Mucosa of descending colon (tissue), 3 donors: ENCODE measurements at regions not wholly inside any gene's neighbourhood (a gene's known extent, or its start where the extent isn't known, plus 50 kb on each side); places are given as distances from the start of the nearest gene placed in this dataset.

Experiments
- ATAC-seq: fragments of 200-7000 bp; cut with Tn5 transposase; one replicate; pipeline ENCODE4 v1.9.1; 2020; ENCODE audit warnings: mild to moderate bottlenecking, moderate library complexity
- DNase-seq, 3 donors: peaks; one replicate each; pipeline ENCODE4 v3.0.0-alpha.2; 2020
- H3K36me3 ChIP-seq: fragments of 200-600 bp; one replicate; pipeline ENCODE4 v1.8.0; 2021; ENCODE audit warnings: low read depth, mild to moderate bottlenecking
- H3K4me1 ChIP-seq: fragments of 200-600 bp; one replicate; pipeline ENCODE4 v1.8.0; 2021; ENCODE audit warnings: low read depth, mild to moderate bottlenecking
- H3K4me3 ChIP-seq: fragments of 200-600 bp; one replicate; pipeline ENCODE4 v1.8.0; 2021; ENCODE audit warnings: mild to moderate bottlenecking
- H3K9me3 ChIP-seq: fragments of 200-600 bp; one replicate; pipeline ENCODE4 v1.8.0; 2021; ENCODE audit warnings: mild to moderate bottlenecking
- intact Hi-C, 2 donors: fragments of 100-400 bp; cut with DNase I in 1 of 2; cut with micrococcal nuclease in 1 of 2; formaldehyde crosslinking; loops; one replicate each; pipeline versions ENCODE4 v1.11.0 to v1.11.1; 2022; cut with DNase I, micrococcal nuclease
- TF ChIP-seq, protein P1 (sequence below): fragments of 200-600 bp; IDR thresholded peaks from one replicate; pipeline ENCODE4 v1.8.0; 2022; ENCODE audit warnings: antibody characterized with exemption, mild to moderate bottlenecking
- donor health status: DM: no; HTN: no; CAD: no; lungs with moderate emphysema.
- donor health status: DM: no; HTN: no; CAD: no.
- donor health status: DM: no; HTN: yes; CAD: no.

DNA sequence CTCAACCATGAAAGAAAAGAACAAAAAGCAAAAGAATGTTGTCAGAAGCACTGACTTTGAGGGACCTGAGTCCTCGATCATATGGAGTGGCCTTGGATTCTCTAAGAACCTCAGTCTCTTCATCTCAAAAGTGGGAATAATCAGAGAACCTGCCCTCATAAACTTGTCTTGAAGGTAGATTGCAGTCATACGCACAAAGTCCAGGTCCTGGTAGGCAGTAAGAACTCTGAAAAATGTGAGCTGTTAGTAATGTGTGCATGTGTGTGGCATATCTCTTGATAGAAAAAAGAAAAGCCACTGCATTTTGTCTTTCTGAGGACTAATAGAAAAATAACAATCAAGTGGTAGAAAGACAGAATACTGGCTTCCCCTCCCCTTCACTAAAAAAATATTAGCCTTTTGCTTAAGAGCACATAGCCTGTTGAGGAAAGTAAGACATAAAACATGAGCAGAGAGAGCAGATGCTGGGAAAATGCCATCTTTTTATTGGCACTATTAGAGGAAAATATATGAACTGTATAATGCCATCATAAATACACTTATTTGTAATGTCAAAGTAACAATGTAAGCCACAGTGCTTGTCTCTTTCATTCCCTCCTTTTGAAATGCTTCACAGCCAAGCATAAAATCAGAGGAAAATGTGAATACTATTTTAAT, 205.1 kb upstream of the TBX3 start:
- Histone ChIP-seq H3K36me3 (no peaks in the 10 kb centered on the region), H3K9me3 (no peaks in the 10 kb centered on the region), H3K4me1 (no peaks in the 10 kb centered on the region), H3K4me3 (no peak overlapping the region)
- intact Hi-C loops: no loop called here
- ATAC-seq (peak; percentile 32), DNase-seq (no peak)
- TF ChIP-seq, protein P1, sequence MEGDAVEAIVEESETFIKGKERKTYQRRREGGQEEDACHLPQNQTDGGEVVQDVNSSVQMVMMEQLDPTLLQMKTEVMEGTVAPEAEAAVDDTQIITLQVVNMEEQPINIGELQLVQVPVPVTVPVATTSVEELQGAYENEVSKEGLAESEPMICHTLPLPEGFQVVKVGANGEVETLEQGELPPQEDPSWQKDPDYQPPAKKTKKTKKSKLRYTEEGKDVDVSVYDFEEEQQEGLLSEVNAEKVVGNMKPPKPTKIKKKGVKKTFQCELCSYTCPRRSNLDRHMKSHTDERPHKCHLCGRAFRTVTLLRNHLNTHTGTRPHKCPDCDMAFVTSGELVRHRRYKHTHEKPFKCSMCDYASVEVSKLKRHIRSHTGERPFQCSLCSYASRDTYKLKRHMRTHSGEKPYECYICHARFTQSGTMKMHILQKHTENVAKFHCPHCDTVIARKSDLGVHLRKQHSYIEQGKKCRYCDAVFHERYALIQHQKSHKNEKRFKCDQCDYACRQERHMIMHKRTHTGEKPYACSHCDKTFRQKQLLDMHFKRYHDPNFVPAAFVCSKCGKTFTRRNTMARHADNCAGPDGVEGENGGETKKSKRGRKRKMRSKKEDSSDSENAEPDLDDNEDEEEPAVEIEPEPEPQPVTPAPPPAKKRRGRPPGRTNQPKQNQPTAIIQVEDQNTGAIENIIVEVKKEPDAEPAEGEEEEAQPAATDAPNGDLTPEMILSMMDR: no peak

DNA sequence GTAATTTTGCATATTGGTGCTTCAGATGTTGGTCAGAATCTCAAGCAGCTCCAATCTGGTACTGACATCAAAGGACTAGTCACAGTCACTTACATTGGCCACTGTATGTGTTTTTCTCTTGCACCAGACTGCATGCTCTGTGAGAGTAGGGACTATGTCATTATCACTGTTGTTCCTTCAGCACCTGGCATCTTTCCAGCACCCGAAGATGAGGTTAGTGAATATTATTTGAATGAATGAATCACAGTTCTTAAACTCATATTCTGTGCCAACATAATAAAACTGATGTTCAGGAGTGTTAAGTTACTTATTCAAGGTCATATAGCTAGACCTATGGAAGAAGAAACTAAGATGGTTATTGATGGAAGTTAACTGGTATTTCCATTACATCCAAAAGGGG, 204.5 kb upstream of the TBX3 start:
- no peaks in the 10 kb centered on the region for H3K36me3 ChIP-seq
- peak; percentile 43 for ATAC-seq
- intact Hi-C loops: no loop called here
- no peak overlapping the region for H3K4me3 ChIP-seq
- TF ChIP-seq, protein P1: no peak
- H3K4me1 ChIP-seq: no peaks in the 10 kb centered on the region
- H3K9me3 ChIP-seq: no peaks in the 10 kb centered on the region
- DNase-seq: peak in 1 of 3 donors; percentile 17

DNA sequence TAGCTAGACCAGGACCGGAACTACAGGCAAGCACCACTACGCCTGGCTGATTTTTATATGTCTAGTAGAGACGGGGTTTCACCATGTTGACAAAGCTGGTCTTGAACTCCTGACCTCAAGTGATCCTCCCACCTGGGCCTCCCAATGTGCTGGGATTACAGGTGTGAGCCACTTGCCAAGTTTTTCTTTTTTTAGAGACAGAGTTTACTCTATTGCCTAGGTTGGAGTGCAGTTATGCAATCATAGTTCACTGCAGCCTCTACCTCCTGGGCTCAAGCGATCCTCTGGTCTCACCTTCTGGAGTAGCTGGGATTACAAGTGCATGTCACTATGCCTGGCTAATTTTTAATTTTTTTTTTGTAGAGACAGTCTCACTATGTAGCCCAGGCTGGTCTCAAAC, 201.5 kb upstream of the TBX3 start:
- TF ChIP-seq, protein P1: no peak
- H3K4me1 ChIP-seq: no peaks in the 10 kb centered on the region
- H3K36me3 ChIP-seq: no peaks in the 10 kb centered on the region
- intact Hi-C loops: no loop called here
- H3K4me3 ChIP-seq: no peak overlapping the region
- no peaks in the 10 kb centered on the region for H3K9me3 ChIP-seq
- no peak for DNase-seq
- no peak for ATAC-seq

DNA sequence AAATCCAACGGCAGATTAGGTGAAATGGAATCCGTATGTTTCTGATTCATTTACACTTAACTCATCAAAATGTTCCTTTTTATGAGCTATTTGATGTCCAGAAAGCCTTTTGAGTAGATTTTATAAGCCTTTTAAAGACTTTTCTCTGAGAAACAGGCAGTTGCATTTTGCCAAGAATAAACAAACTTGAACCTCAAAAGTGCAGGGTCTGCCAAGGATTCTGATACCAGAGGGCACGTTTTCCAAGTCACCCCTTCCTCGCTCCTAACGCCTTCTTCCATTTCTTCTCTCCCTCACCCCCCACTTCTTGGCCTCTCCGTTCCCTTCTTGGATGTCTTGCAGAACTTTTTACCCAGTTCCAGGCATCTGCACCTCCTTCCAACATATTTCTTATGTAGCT, 200.6 kb upstream of the TBX3 start:
- ATAC-seq (no peak), DNase-seq (no peak)
- TF ChIP-seq, protein P1: no peak
- Histone ChIP-seq H3K9me3 (no peaks in the 10 kb centered on the region), H3K4me3 (no peak overlapping the region), H3K36me3 (no peaks in the 10 kb centered on the region), H3K4me1 (no peaks in the 10 kb centered on the region)
- intact Hi-C loops: no loop called here

DNA sequence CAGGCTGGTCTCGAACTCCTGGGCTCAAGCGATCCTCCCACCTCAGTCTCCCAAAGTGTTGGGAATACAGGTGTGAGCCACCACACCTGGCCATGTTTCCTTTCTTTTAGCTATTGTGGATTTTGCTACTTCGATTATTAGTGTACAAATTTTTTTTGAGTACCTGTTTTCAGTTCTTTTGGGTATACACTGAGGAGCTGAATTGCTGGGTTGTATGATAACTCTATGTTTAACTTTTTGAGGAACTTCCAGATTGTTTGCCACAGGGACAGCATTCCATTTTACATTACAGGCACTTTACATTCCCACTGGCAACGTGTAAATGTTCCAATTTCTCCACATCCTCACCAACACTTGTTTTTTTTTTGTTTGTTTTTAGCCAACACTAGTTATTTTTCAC, 198.1 kb upstream of the TBX3 start:
- H3K36me3 ChIP-seq: no peaks in the 10 kb centered on the region
- DNase-seq (no peak), ATAC-seq (no peak)
- TF ChIP-seq, protein P1: no peak
- no peaks in the 10 kb centered on the region for H3K4me1 ChIP-seq
- no peak overlapping the region for H3K4me3 ChIP-seq
- intact Hi-C loops: no loop called here
- no peaks in the 10 kb centered on the region for H3K9me3 ChIP-seq

DNA sequence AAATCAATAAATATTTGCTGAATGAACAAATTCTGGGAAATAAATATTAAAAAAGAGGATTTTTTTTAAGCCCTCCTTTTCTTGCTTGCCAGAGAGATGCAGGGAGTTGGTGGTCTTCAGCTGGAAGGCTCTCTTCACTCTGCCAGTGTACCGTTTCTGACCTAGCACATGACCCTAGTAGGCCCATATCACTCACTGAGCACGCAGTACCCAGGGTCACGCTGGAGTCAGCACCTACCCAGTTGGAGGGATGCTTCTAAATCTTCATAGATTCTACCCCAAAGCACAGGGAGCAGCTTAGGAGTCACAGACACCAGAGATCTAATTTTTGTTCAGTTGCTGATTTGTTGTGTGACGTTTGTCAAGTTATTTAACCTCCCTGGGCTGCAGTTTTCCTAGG, 195.4 kb upstream of the TBX3 start:
- DNase-seq: no peak
- intact Hi-C loops: no loop called here
- no peak for ATAC-seq
- H3K4me1 ChIP-seq: no peaks in the 10 kb centered on the region
- no peaks in the 10 kb centered on the region for H3K36me3 ChIP-seq
- no peak overlapping the region for H3K4me3 ChIP-seq
- no peaks in the 10 kb centered on the region for H3K9me3 ChIP-seq
- TF ChIP-seq, protein P1: no peak
